GM12873 (cell line): ENCODE measurements at regions not wholly inside any gene's neighbourhood (a gene's known extent, or its start where the extent isn't known, plus 50 kb on each side); places are given as distances from the start of the nearest gene placed in this dataset.

Experiments
- TF ChIP-seq, protein P1 (sequence below): IDR thresholded peaks from 2 replicates; pipeline ENCODE4 v1.5.1; 2012; ENCODE audit warnings: low read depth, mild to moderate bottlenecking, moderate library complexity, low read length, control low read depth; ENCODE audit not compliant: insufficient read depth; ENCODE audit errors: missing control alignments

DNA sequence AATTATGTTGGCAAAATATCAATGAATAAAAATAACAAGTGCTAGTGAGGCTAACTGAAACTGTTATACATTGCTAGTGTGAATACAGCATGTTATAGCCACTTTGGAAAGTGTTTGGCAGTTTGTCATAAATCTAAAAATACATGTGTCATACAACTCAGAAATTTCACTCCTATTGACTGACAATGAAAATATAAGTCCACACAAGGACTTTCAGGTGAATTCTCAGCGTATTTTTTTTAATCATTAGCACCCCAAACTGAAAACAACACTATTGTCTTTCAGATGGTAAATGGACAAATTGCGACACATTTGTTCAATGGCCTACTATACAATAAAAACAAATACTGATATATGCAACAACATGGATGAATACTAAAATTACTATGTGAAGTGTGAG is 884.8 kb downstream of the TRIB2 start:
- TF ChIP-seq, protein P1, sequence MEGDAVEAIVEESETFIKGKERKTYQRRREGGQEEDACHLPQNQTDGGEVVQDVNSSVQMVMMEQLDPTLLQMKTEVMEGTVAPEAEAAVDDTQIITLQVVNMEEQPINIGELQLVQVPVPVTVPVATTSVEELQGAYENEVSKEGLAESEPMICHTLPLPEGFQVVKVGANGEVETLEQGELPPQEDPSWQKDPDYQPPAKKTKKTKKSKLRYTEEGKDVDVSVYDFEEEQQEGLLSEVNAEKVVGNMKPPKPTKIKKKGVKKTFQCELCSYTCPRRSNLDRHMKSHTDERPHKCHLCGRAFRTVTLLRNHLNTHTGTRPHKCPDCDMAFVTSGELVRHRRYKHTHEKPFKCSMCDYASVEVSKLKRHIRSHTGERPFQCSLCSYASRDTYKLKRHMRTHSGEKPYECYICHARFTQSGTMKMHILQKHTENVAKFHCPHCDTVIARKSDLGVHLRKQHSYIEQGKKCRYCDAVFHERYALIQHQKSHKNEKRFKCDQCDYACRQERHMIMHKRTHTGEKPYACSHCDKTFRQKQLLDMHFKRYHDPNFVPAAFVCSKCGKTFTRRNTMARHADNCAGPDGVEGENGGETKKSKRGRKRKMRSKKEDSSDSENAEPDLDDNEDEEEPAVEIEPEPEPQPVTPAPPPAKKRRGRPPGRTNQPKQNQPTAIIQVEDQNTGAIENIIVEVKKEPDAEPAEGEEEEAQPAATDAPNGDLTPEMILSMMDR: no peak

DNA sequence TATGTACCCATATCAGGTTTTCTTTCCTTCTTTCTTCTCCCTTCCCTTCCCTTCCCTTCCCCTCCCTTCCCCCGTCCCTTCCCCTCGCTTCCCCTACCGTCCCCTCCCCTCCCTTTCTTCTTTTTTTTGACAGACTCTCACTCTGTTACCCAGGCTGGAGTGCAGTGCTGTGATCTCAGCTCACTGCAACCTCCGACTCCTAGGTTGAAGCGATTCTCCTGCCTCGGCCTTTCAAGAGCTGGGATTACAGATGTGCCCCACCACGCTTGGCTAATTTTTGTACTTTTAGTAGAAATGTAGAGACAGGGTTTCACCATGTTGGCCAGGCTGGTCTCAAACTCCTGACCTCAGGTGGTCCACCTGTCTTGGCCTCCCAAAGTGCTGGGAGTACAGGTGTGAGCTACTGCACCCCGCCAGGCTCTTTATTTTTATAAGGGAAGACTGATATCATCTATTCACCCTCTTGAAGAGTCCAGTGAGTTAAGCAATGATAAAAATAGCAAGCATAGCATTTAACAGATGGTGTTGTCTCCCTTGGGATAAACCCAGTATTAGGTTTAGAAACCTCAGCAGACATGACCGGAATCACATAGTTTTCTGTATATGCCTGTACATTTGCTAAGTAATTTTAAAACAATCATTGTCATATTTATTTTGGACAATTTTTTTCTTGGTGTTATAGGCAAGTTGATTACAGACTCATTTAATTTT is 888.4 kb downstream of the TRIB2 start:
- TF ChIP-seq, protein P1: no peak

DNA sequence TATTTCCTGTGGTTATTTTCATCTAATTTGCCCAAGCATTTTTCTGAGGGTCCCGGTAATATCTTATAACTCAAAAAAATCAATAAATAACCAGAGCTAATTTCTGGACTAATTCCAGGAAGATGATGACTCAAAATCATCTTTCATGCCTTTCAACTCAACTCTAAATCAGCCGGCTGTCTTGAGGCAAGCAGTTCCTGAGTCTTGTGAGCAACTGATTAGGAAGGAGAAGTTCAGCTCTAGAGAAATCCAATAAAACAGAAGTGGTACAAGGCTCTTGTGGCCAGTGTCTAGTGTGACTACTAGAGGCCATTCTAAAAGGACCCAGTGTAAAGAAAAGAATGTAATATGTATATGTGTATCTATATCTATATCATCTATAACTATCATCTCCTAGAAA is 890.4 kb downstream of the TRIB2 start:
- TF ChIP-seq, protein P1: no peak

DNA sequence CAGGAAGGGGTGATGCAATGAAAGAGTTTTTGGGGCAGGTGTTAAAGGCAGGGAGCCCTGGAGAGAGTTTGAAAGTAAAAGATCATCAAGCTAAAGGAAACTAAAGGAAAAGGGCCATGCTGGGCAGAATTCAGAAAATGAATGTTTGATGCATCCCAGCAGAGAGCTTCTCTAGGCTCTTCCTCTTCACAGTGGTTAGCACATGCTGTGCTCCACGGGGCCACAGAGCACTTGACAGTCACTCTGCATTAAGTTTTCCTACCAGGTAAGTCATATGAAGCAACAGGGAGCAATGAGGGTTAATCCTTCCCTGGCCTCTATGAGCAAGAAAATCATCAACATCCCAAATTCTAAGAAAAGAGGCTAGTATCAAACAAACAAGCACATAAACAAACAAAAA is 895.2 kb downstream of the TRIB2 start:
- TF ChIP-seq, protein P1: no peak

DNA sequence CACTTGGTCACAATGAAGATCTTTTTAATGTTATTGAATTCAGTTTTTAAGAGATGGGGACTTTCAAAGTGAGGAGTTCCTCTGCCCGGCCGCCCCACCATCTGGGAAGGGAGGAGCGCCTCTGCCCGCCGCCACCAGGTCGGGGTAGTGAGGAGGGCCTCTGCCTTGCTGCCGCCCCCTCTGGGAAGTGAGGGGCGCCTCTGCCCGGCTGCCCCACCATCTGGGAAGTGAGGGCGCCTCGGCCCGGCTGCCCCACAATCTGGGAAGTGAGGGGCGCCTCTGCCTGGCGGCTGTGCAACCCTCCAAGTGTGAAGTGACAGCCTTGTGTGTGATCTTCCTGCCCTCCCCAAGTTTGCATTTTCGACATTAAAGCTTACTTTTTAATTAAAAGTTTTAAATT is 899.3 kb downstream of the TRIB2 start:
- TF ChIP-seq, protein P1: no peak

DNA sequence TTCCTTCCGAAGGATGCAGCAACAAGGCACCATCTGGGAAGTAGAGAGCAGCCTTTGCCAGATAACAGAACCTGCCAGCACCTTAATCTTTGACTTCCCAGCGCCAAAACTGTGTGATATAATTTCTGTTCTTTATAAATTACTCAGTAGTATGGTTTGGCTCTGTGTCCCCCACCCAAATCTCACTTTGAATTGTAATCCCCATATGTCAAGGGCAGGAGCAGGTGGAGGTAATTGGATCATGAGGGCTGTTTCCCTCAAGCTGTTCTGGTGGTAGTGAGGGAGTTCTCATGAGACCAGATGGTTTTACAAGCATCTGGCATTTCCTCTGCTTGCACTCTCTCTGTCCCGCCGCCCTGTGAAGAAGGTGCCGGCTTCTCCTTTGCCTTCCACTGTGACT is 899.9 kb downstream of the TRIB2 start:
- TF ChIP-seq, protein P1: no peak

DNA sequence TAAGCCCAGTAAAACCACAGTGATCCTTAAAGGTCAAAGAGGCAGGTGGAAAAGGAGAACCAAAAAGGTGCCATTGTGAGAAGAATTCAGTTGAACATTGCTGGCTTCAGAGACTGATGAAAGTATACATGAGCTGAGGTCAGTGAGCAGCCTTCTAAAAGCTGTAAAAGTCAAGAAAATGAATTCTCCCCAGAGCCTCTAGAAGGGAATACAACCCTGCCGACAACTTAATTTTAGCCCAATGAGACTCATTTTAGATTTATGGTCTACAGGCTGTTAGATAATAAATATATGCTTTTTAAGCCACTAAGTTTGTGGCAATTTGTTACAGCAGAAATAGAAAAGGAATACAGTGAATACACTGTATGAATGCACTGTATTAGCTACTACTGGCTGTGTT is 911.4 kb downstream of the TRIB2 start:
- TF ChIP-seq, protein P1: no peak
